Naive thymus-derived CD4-positive, alpha-beta T cell (primary cell): ENCODE measurements at regions not wholly inside any gene's neighbourhood (a gene's known extent, or its start where the extent isn't known, plus 50 kb on each side); places are given as distances from the start of the nearest gene placed in this dataset.

Source experiments
- ATAC-seq: fragments of 150-1000 bp; cut with Tn5 transposase; 2 replicates; pipeline ENCODE4 v1.10.0; 2021; ENCODE audit warnings: mild to moderate bottlenecking, moderate library complexity
- CTCF ChIA-PET: fragments of 350-600 bp; sonication (Branson Sonifier 250); formaldehyde crosslinking; loops from one replicate; lab custom pipeline; 2021; ENCODE audit warnings: antibody characterized with exemption; lab: Charles Lee
- POLR2A ChIA-PET: fragments of 350-600 bp; sonication (Branson Sonifier 250); formaldehyde crosslinking; loops from one replicate; lab custom pipeline; 2021; ENCODE audit warnings: antibody characterized with exemption, inconsistent platforms; lab: Charles Lee
- DNase-seq, 9 donors: peaks; one replicate each; pipeline versions ENCODE4 v3.0.0 to v3.0.0-alpha.2; 2020 to 2022; ENCODE audit warnings: mixed read lengths in 1 of 9
- H3K27ac ChIP-seq: one replicate; pipeline ENCODE4 v1.7.0; 2013; ENCODE audit warnings: mild to moderate bottlenecking, low read depth, low read length, moderate library complexity
- H3K27me3 ChIP-seq, 2 donors: one replicate each; pipeline ENCODE4 v1.7.0; 2013; ENCODE audit warnings: low read length in 2 of 2, mild to moderate bottlenecking in 2 of 2, moderate library complexity in 2 of 2; ENCODE audit not compliant: control insufficient read depth in 2 of 2, insufficient read depth in 2 of 2
- H3K36me3 ChIP-seq, 3 experiments: 1 replicate in 2 of 3; 2 replicates in 1 of 3; pipeline ENCODE4 v1.7.0; 2013; ENCODE audit warnings: low read length in 3 of 3, mild to moderate bottlenecking in 3 of 3, moderate library complexity in 1 of 3; ENCODE audit not compliant: insufficient read depth in 3 of 3, control insufficient read depth in 2 of 3
- H3K4me1 ChIP-seq, 2 donors: one replicate each; pipeline ENCODE4 v1.7.0; 2013; ENCODE audit warnings: low read length in 2 of 2, mild to moderate bottlenecking in 2 of 2, moderate library complexity in 1 of 2; ENCODE audit not compliant: control insufficient read depth in 2 of 2, insufficient read depth in 2 of 2
- H3K4me3 ChIP-seq: 2 replicates; pipeline ENCODE4 v1.7.0; 2013; ENCODE audit warnings: mild to moderate bottlenecking, low read length
- H3K9me3 ChIP-seq, 3 experiments: 1 replicate in 2 of 3; 2 replicates in 1 of 3; pipeline ENCODE4 v1.7.0; 2013; ENCODE audit warnings: low read length in 3 of 3; ENCODE audit not compliant: control insufficient read depth in 2 of 3
- H3K27ac Mint-ChIP-seq, 9 donors: one replicate each; pipeline ENCODE4 v1.8.0; 2020 to 2022; ENCODE audit warnings: mixed read lengths in 9 of 9, mild to moderate bottlenecking in 8 of 9, moderate library complexity in 5 of 9, inconsistent platforms in 2 of 9
- H3K27me3 Mint-ChIP-seq, 5 donors: one replicate each; pipeline ENCODE4 v1.8.0; 2021 to 2022; ENCODE audit warnings: mixed read lengths in 5 of 5, mild to moderate bottlenecking in 1 of 5
- H3K36me3 Mint-ChIP-seq, 5 donors: one replicate each; pipeline ENCODE4 v1.8.0; 2020 to 2022; ENCODE audit warnings: mixed read lengths in 5 of 5, mild to moderate bottlenecking in 3 of 5, inconsistent platforms in 1 of 5
- H3K4me1 Mint-ChIP-seq, 7 donors: one replicate each; pipeline ENCODE4 v1.8.0; 2020 to 2022; ENCODE audit warnings: mixed read lengths in 7 of 7, mild to moderate bottlenecking in 3 of 7, inconsistent platforms in 1 of 7
- H3K4me3 Mint-ChIP-seq, 10 donors: one replicate each; pipeline ENCODE4 v1.8.0; 2020 to 2022; ENCODE audit warnings: mild to moderate bottlenecking in 10 of 10, mixed read lengths in 10 of 10, moderate library complexity in 6 of 10, inconsistent platforms in 2 of 10
- H3K9me3 Mint-ChIP-seq, 11 donors: one replicate each; pipeline ENCODE4 v1.8.0; 2020 to 2022; ENCODE audit warnings: mixed read lengths in 11 of 11, mild to moderate bottlenecking in 4 of 11, inconsistent platforms in 1 of 11, moderate library complexity in 1 of 11
- intact Hi-C, 2 donors: fragments of 100-400 bp; cut with micrococcal nuclease; formaldehyde crosslinking; loops; one replicate each; pipeline ENCODE4 v1.15.1; 2023

GRCh38 chr4:15188605-15189539, 186.6 kb downstream of the CPEB2 start:
- ATAC-seq (peak; percentile 37), DNase-seq (no peak)
- ChIA-PET POLR2A (no interaction called here), CTCF (no interaction called here)
- no peak overlapping the region for H3K27ac Mint-ChIP-seq
- H3K36me3 Mint-ChIP-seq: no peaks in the 10 kb centered on the region
- no peaks in the 10 kb centered on the region for H3K4me1 ChIP-seq
- H3K4me1 Mint-ChIP-seq: peaks cover 0 to 4% (median 0%) of the 10 kb centered on the region in 7 donors
- no peaks in the 10 kb centered on the region for H3K9me3 ChIP-seq
- no peaks in the 10 kb centered on the region for H3K36me3 ChIP-seq
- H3K27me3 Mint-ChIP-seq: peaks cover 0 to 5% (median 0%) of the 10 kb centered on the region in 5 donors
- H3K9me3 Mint-ChIP-seq: peaks cover 0 to 4% (median 0%) of the 10 kb centered on the region in 11 donors
- no peak overlapping the region for H3K4me3 ChIP-seq
- intact Hi-C loops: no loop called here
- H3K4me3 Mint-ChIP-seq: no peak overlapping the region
- no peaks in the 10 kb centered on the region for H3K27me3 ChIP-seq
- no peak overlapping the region for H3K27ac ChIP-seq

- no peak overlapping the region for H3K27ac ChIP-seq
- no peak for ATAC-seq
- CTCF ChIA-PET: no interaction called here
Measured at GRCh38 chr4:15194520-15194919, 192.2 kb downstream of the CPEB2 start.

GRCh38 chr4:15197005-15197404, 194.7 kb downstream of the CPEB2 start:
- DNase-seq (no peak), ATAC-seq (no peak)
- POLR2A ChIA-PET: interaction anchor here (0.5 kb wide), 1 partner anchor 81 kb away, joined by 5 read pairs; no protein-coding TSS in a partner anchor
- no peaks in the 10 kb centered on the region for H3K4me1 ChIP-seq
- H3K9me3 Mint-ChIP-seq: no peaks in the 10 kb centered on the region
- H3K4me3 ChIP-seq: no peak overlapping the region
- no peak overlapping the region for H3K27ac Mint-ChIP-seq
- H3K36me3 ChIP-seq: no peaks in the 10 kb centered on the region
- H3K9me3 ChIP-seq: no peaks in the 10 kb centered on the region
- CTCF ChIA-PET: no interaction called here
- H3K27me3 Mint-ChIP-seq: peaks cover 0 to 6% (median 0%) of the 10 kb centered on the region in 5 donors
- H3K36me3 Mint-ChIP-seq: no peaks in the 10 kb centered on the region
- H3K4me1 Mint-ChIP-seq: no peaks in the 10 kb centered on the region
- no peaks in the 10 kb centered on the region for H3K27me3 ChIP-seq
- no peak overlapping the region for H3K4me3 Mint-ChIP-seq
- no peak overlapping the region for H3K27ac ChIP-seq
- intact Hi-C loops: no loop called here

More at GRCh38 chr4:15194520-15194919, 192.2 kb downstream of the CPEB2 start:
- intact Hi-C loops: no loop called here
- H3K36me3 ChIP-seq: no peaks in the 10 kb centered on the region
- no peak for DNase-seq
- Mint-ChIP-seq H3K9me3 (no peaks in the 10 kb centered on the region), H3K4me3 (no peak overlapping the region), H3K27me3 (peaks cover 0 to 6% (median 0%) of the 10 kb centered on the region in 5 donors), H3K4me1 (no peaks in the 10 kb centered on the region), H3K36me3 (no peaks in the 10 kb centered on the region), H3K27ac (no peak overlapping the region)
- no peaks in the 10 kb centered on the region for H3K27me3 ChIP-seq
- POLR2A ChIA-PET: no interaction called here
- H3K4me3 ChIP-seq: no peak overlapping the region
- H3K9me3 ChIP-seq: no peaks in the 10 kb centered on the region
- H3K4me1 ChIP-seq: no peaks in the 10 kb centered on the region

- Histone ChIP-seq H3K4me3 (no peak overlapping the region), H3K27ac (no peak overlapping the region), H3K27me3 (no peaks in the 10 kb centered on the region), H3K9me3 (no peaks in the 10 kb centered on the region), H3K4me1 (no peaks in the 10 kb centered on the region), H3K36me3 (no peaks in the 10 kb centered on the region)
- H3K9me3 Mint-ChIP-seq: no peaks in the 10 kb centered on the region
- peaks cover 0 to 6% (median 0%) of the 10 kb centered on the region in 5 donors for H3K27me3 Mint-ChIP-seq
- ChIA-PET POLR2A (no interaction called here), CTCF (no interaction called here)
- H3K4me3 Mint-ChIP-seq: no peak overlapping the region
- intact Hi-C loops: no loop called here
- no peaks in the 10 kb centered on the region for H3K36me3 Mint-ChIP-seq
- DNase-seq: no peak
- no peak overlapping the region for H3K27ac Mint-ChIP-seq
- ATAC-seq: no peak
- no peaks in the 10 kb centered on the region for H3K4me1 Mint-ChIP-seq
Measured at GRCh38 chr4:15198070-15198727, 195.9 kb downstream of the CPEB2 start.

GRCh38 chr4:15201782-15202181, 199.5 kb downstream of the CPEB2 start:
- Mint-ChIP-seq H3K27ac (no peak overlapping the region), H3K4me1 (no peaks in the 10 kb centered on the region), H3K4me3 (no peak overlapping the region), H3K27me3 (peaks cover 0 to 6% (median 4%) of the 10 kb centered on the region in 5 donors), H3K36me3 (peaks cover 0 to 11% (median 2%) of the 10 kb centered on the region in 5 donors), H3K9me3 (peaks cover 7 to 27% (median 15%) of the 10 kb centered on the region in 11 donors)
- CTCF ChIA-PET: no interaction called here
- DNase-seq: no peak
- intact Hi-C loops: no loop called here
- Histone ChIP-seq H3K27ac (no peak overlapping the region), H3K27me3 (no peaks in the 10 kb centered on the region), H3K4me3 (no peak overlapping the region), H3K9me3 (peaks cover 0 to 7% (median 0%) of the 10 kb centered on the region in 3 experiments), H3K36me3 (no peaks in the 10 kb centered on the region), H3K4me1 (no peaks in the 10 kb centered on the region)
- no peak for ATAC-seq
- POLR2A ChIA-PET: no interaction called here

- no peak overlapping the region for H3K4me3 ChIP-seq
- Mint-ChIP-seq H3K36me3 (peaks cover 0 to 18% (median 7%) of the 10 kb centered on the region in 5 donors), H3K27ac (no peak overlapping the region), H3K4me3 (no peak overlapping the region), H3K4me1 (no peaks in the 10 kb centered on the region), H3K9me3 (peaks cover 14 to 33% (median 21%) of the 10 kb centered on the region in 11 donors), H3K27me3 (peaks cover 0 to 9% (median 0%) of the 10 kb centered on the region in 5 donors)
- CTCF ChIA-PET: no interaction called here
- no peak for DNase-seq
- no peaks in the 10 kb centered on the region for H3K27me3 ChIP-seq
- no peaks in the 10 kb centered on the region for H3K4me1 ChIP-seq
- no peak for ATAC-seq
- POLR2A ChIA-PET: no interaction called here
- no peaks in the 10 kb centered on the region for H3K36me3 ChIP-seq
- H3K27ac ChIP-seq: no peak overlapping the region
- intact Hi-C loops: no loop called here
- peaks cover 0 to 10% (median 0%) of the 10 kb centered on the region in 3 experiments for H3K9me3 ChIP-seq
Measured at GRCh38 chr4:15202481-15202880, 200.2 kb downstream of the CPEB2 start.
